Activated CD8-positive, alpha-beta memory T cell treated with anti-CD3 and anti-CD28 coated beads for 1 hour (primary cell): ENCODE measurements at regions not wholly inside any gene's neighbourhood (a gene's known extent, or its start where the extent isn't known, plus 50 kb on each side); places are given as distances from the start of the nearest gene placed in this dataset.

Experiments
- DNase-seq, 2 donors: peaks; one replicate each; pipeline ENCODE4 v3.0.0-alpha.2; 2020; ENCODE audit warnings: low read depth in 1 of 2; ENCODE audit errors: extremely low read depth in 1 of 2

- no peak for DNase-seq
Measured at GRCh38 chr16:65545413-65545956, 423.6 kb upstream of the CDH11 start.

GRCh38 chr16:65543781-65544740 lies 422.2 kb upstream of the CDH11 start:
- no peak for DNase-seq

- DNase-seq: no peak
Measured at GRCh38 chr16:65541646-65542045, 419.8 kb upstream of the CDH11 start.

- no peak for DNase-seq
Measured at GRCh38 chr16:65540901-65541300, 419.0 kb upstream of the CDH11 start.

- DNase-seq: no peak
Measured at GRCh38 chr16:65538976-65539375, 417.1 kb upstream of the CDH11 start.

GRCh38 chr16:65537336-65537735 lies 415.5 kb upstream of the CDH11 start:
- no peak for DNase-seq

GRCh38 chr16:65534121-65534528 lies 412.3 kb upstream of the CDH11 start:
- no peak for DNase-seq

GRCh38 chr16:65532846-65533245 lies 411.0 kb upstream of the CDH11 start:
- DNase-seq: no peak

- DNase-seq: no peak
Measured at GRCh38 chr16:65532258-65532657, 410.4 kb upstream of the CDH11 start.

- no peak for DNase-seq
Measured at GRCh38 chr16:65531475-65531874, 409.6 kb upstream of the CDH11 start.

GRCh38 chr16:65525707-65526106 lies 403.8 kb upstream of the CDH11 start:
- no peak for DNase-seq

GRCh38 chr16:65524997-65525396 lies 403.1 kb upstream of the CDH11 start:
- DNase-seq: no peak

- no peak for DNase-seq
Measured at GRCh38 chr16:65524231-65524630, 402.4 kb upstream of the CDH11 start.

- DNase-seq: no peak
Measured at GRCh38 chr16:65523283-65523944, 401.6 kb upstream of the CDH11 start.

GRCh38 chr16:65522412-65522811 lies 400.5 kb upstream of the CDH11 start:
- DNase-seq: no peak

GRCh38 chr16:65521633-65522328 lies 399.9 kb upstream of the CDH11 start:
- no peak for DNase-seq

- no peak for DNase-seq
Measured at GRCh38 chr16:65519402-65519801, 397.5 kb upstream of the CDH11 start.

GRCh38 chr16:65515193-65515592 lies 393.3 kb upstream of the CDH11 start:
- DNase-seq: no peak

- no peak for DNase-seq
Measured at GRCh38 chr16:65510850-65511249, 389.0 kb upstream of the CDH11 start.

GRCh38 chr16:65510241-65510640 lies 388.4 kb upstream of the CDH11 start:
- DNase-seq: no peak

- DNase-seq: no peak
Measured at GRCh38 chr16:65509172-65509571, 387.3 kb upstream of the CDH11 start.
